IMR-90 (cell line): ENCODE measurements at regions not wholly inside any gene's neighbourhood (a gene's known extent, or its start where the extent isn't known, plus 50 kb on each side); places are given as distances from the start of the nearest gene placed in this dataset.

Source experiments
- ATAC-seq: fragments of 200-7000 bp; cut with Tn5 transposase; 2 replicates; pipeline ENCODE4 v1.9.1; 2020; ENCODE audit warnings: low read depth, mild to moderate bottlenecking, moderate library complexity
- BruUV-seq: library from RNA; stranded (reverse); fragments of 400-500 nt; replicated peaks from 2 replicates; lab custom pipeline; 2021; lab: Mats Ljungman, UMichigan
- CTCF ChIA-PET: fragments of 300-600 bp; formaldehyde crosslinking; extraction: SDS; loops from one replicate; lab custom pipeline; 2021; ENCODE audit warnings: antibody characterized with exemption; lab: Yijun Ruan, JAX
- POLR2A ChIA-PET: fragments of 300-600 bp; sonication (Branson Sonifier 250); formaldehyde crosslinking; loops from one replicate; lab custom pipeline; 2022; ENCODE audit warnings: antibody characterized with exemption; ENCODE audit not compliant: unreplicated experiment; lab: Charles Lee
- DNase-seq: peaks from one replicate; pipeline ENCODE4 v3.0.0; 2013
- H2AFZ ChIP-seq: replicated peaks from 2 replicates; pipeline ENCODE3; 2013; ENCODE audit warnings: low read length, mild to moderate bottlenecking; ENCODE audit not compliant: poor library complexity
- H2AK5ac ChIP-seq: 2 replicates; pipeline ENCODE4 v1.6.1; 2013; ENCODE audit warnings: low read depth, low read length, inconsistent platforms
- H2AK9ac ChIP-seq: replicated peaks from 2 replicates; pipeline ENCODE3; 2013; ENCODE audit warnings: mild to moderate bottlenecking, low read depth, low read length, moderate library complexity; ENCODE audit not compliant: poor library complexity
- H2BK120ac ChIP-seq: 2 replicates; pipeline ENCODE4 v1.6.1; 2013; ENCODE audit warnings: low read depth, low read length, inconsistent platforms
- H2BK15ac ChIP-seq: 3 replicates; pipeline ENCODE4 v1.6.1; 2013; ENCODE audit warnings: low read depth, low read length, inconsistent platforms
- H2BK20ac ChIP-seq: 2 replicates; pipeline ENCODE4 v1.6.1; 2013; ENCODE audit warnings: low read depth, mild to moderate bottlenecking, inconsistent platforms, low read length, moderate library complexity
- H2BK5ac ChIP-seq: 2 replicates; pipeline ENCODE4 v1.6.1; 2013; ENCODE audit warnings: mild to moderate bottlenecking, low read depth, low read length, inconsistent platforms; ENCODE audit not compliant: poor library complexity, severe bottlenecking
- H3K14ac ChIP-seq: replicated peaks from 2 replicates; pipeline ENCODE4 v1.6.1; 2013; ENCODE audit warnings: low read depth, low read length, inconsistent platforms
- H3K18ac ChIP-seq: 2 replicates; pipeline ENCODE4 v1.6.1; 2013; ENCODE audit warnings: low read depth, low read length, control low read depth
- H3K23ac ChIP-seq: 2 replicates; pipeline ENCODE4 v1.6.1; 2013; ENCODE audit warnings: low read depth, low read length, inconsistent platforms
- H3K27ac ChIP-seq: 2 replicates; pipeline ENCODE4 v1.5.1; 2013; ENCODE audit warnings: mild to moderate bottlenecking, control low read depth, low read length; ENCODE audit not compliant: insufficient read depth
- H3K27me3 ChIP-seq: 2 replicates; pipeline ENCODE4 v1.6.1; 2013; ENCODE audit warnings: low read length; ENCODE audit not compliant: control insufficient read depth, insufficient read depth
- H3K36me3 ChIP-seq: 2 replicates; pipeline ENCODE4 v1.6.1; 2013; ENCODE audit warnings: low read length, mixed read lengths; ENCODE audit not compliant: control insufficient read depth, insufficient read depth
- H3K4ac ChIP-seq: 2 replicates; pipeline ENCODE4 v1.6.1; 2013; ENCODE audit warnings: low read depth, low read length, inconsistent platforms
- H3K4me1 ChIP-seq: 2 replicates; pipeline ENCODE4 v1.6.1; 2013; ENCODE audit warnings: low read length, mixed read lengths; ENCODE audit not compliant: control insufficient read depth, insufficient read depth
- H3K4me2 ChIP-seq: 2 replicates; pipeline ENCODE4 v1.6.1; 2013; ENCODE audit warnings: low read depth, mild to moderate bottlenecking, control low read depth, low read length, moderate library complexity
- H3K4me3 ChIP-seq: 2 replicates; pipeline ENCODE4 v1.5.1; 2013; ENCODE audit warnings: low read depth, mild to moderate bottlenecking, control low read depth, low read length, moderate library complexity; ENCODE audit not compliant: insufficient read depth
- H3K56ac ChIP-seq: 2 replicates; pipeline ENCODE4 v1.6.1; 2013; ENCODE audit warnings: low read length, inconsistent platforms; ENCODE audit not compliant: insufficient read depth; ENCODE audit errors: extremely low read depth
- H3K79me1 ChIP-seq, 2 experiments: 2 replicates each; pipeline ENCODE4 v1.6.1; 2013; ENCODE audit warnings: low read length in 2 of 2, inconsistent platforms in 1 of 2, low read depth in 1 of 2
- H3K9ac ChIP-seq: 2 replicates; pipeline ENCODE4 v1.6.1; 2013; ENCODE audit warnings: low read depth, low read length, control low read depth
- H3K9me1 ChIP-seq: 2 replicates; pipeline ENCODE4 v1.6.1; 2013; ENCODE audit warnings: low read length, inconsistent platforms; ENCODE audit not compliant: insufficient read depth
- H3K9me3 ChIP-seq: 2 replicates; pipeline ENCODE4 v1.6.1; 2013; ENCODE audit warnings: low read length; ENCODE audit not compliant: control insufficient read depth, insufficient read depth
- H4K20me1 ChIP-seq: 2 replicates; pipeline ENCODE4 v1.6.1; 2013; ENCODE audit warnings: low read length, inconsistent platforms; ENCODE audit not compliant: insufficient read depth
- H4K5ac ChIP-seq: 2 replicates; pipeline ENCODE4 v1.6.1; 2013; ENCODE audit warnings: mild to moderate bottlenecking, low read depth, low read length, control low read depth
- H4K8ac ChIP-seq, 2 experiments: 2 replicates each; pipeline ENCODE4 v1.6.1; 2013; ENCODE audit warnings: low read depth in 2 of 2, low read length in 2 of 2, control low read depth in 1 of 2, inconsistent platforms in 1 of 2
- H4K91ac ChIP-seq: 2 replicates; pipeline ENCODE4 v1.6.1; 2013; ENCODE audit warnings: low read depth, low read length, inconsistent platforms; ENCODE audit not compliant: insufficient read depth
- MAFK ChIP-seq: IDR thresholded peaks from 2 replicates; pipeline ENCODE4 v1.6.1; 2012; ENCODE audit warnings: low read depth, low read length, improper control_type of control experiment
- POLR2A ChIP-seq: IDR thresholded peaks from 2 replicates; pipeline ENCODE4 v1.6.1; 2012; ENCODE audit warnings: mild to moderate bottlenecking, low read depth, low read length
- RCOR1 ChIP-seq: IDR thresholded peaks from 2 replicates; pipeline ENCODE4 v1.6.1; 2012; ENCODE audit warnings: mild to moderate bottlenecking, low read length, improper control_type of control experiment; ENCODE audit not compliant: insufficient replicate concordance
- RFX5 ChIP-seq: IDR thresholded peaks from 2 replicates; pipeline ENCODE4 v1.8.0; 2012; ENCODE audit warnings: low read depth, mild to moderate bottlenecking, low read length, moderate library complexity
- dilution Hi-C: fragments of 300-500 bp; cut with HindIII; formaldehyde crosslinking; loops from one replicate; pipeline ENCODE4 v1.14.3; 2018; ENCODE audit warnings: low sequenced_read_pairs; ENCODE audit not compliant: unreplicated experiment
- in situ Hi-C: fragments of 300-500 bp; cut with MboI; formaldehyde crosslinking; loops from 3 replicates; pipeline ENCODE4 v1.14.3; 2019; ENCODE audit warnings: low sequenced_read_pairs, inconsistent platforms, mixed read lengths
- intact Hi-C: fragments of 100-400 bp; cut with micrococcal nuclease; formaldehyde crosslinking; loops from 2 replicates; pipeline ENCODE4 v1.10.0; 2022
- TF ChIP-seq, protein P1 (sequence below): fragments of 150-350 bp; IDR thresholded peaks from 2 replicates; pipeline ENCODE4 v1.6.1; 2017; ENCODE audit warnings: mild to moderate bottlenecking, antibody characterized with exemption, low read length, low read depth

DNA sequence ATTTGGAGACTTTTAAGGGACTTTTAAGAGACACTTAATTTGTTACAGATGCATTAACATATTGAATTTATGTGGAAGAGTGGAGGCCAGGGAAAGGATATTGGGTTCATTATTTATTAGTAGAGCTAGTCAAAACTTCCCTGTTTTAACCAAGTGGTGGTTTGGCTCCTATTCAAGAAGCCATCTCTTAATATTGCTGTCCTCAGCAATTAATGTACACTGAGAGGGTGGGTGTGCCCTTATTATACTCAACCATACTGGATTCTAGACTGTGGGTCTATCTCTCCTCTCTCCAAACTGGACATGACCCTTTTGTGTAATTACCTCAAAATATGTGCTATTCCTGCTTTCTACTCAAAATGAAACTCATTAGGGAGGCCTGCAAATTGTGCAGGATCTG is 398.7 kb upstream of the DDHD1 start:
- H3K36me3 ChIP-seq, result no peaks in the 10 kb centered on the region
- no peak for ATAC-seq
- no peak overlapping the region for H3K4me2 ChIP-seq
- POLR2A ChIA-PET, result no interaction called here
- no peak overlapping the region for H3K23ac ChIP-seq
- intact Hi-C loops, result no loop called here
- no TSS peak for BruUV-seq
- H4K5ac ChIP-seq, result no peak overlapping the region
- no peaks in the 10 kb centered on the region for H3K9me1 ChIP-seq
- H3K4me1 ChIP-seq, result no peaks in the 10 kb centered on the region
- no peak overlapping the region for H3K9ac ChIP-seq
- no peak overlapping the region for H2AK9ac ChIP-seq
- no peak overlapping the region for H2BK120ac ChIP-seq
- no peak overlapping the region for H3K27ac ChIP-seq
- no peak overlapping the region for H3K14ac ChIP-seq
- H2BK15ac ChIP-seq, result no peak overlapping the region
- no peak overlapping the region for H2BK5ac ChIP-seq
- H2BK20ac ChIP-seq, result no peak overlapping the region
- no peak overlapping the region for H4K91ac ChIP-seq
- no peaks in the 10 kb centered on the region for H3K9me3 ChIP-seq
- no peaks in the 10 kb centered on the region for H3K79me1 ChIP-seq
- DNase-seq, result no peak
- H2AK5ac ChIP-seq, result no peak overlapping the region
- H4K20me1 ChIP-seq, result no peaks in the 10 kb centered on the region
- no peak overlapping the region for H3K56ac ChIP-seq
- no peak overlapping the region for H3K4me3 ChIP-seq
- dilution Hi-C loops, result no loop called here
- H3K27me3 ChIP-seq, result peaks cover 3% of the 10 kb centered on the region; the same call in 1 of the 2 replicates
- no peak overlapping the region for H3K18ac ChIP-seq
- TF ChIP-seq, protein P1, sequence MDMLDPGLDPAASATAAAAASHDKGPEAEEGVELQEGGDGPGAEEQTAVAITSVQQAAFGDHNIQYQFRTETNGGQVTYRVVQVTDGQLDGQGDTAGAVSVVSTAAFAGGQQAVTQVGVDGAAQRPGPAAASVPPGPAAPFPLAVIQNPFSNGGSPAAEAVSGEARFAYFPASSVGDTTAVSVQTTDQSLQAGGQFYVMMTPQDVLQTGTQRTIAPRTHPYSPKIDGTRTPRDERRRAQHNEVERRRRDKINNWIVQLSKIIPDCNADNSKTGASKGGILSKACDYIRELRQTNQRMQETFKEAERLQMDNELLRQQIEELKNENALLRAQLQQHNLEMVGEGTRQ, result no peak
- TF ChIP-seq MAFK, result peak; percentile 86
- no peak for TF ChIP-seq RFX5
- no peak for TF ChIP-seq RCOR1
- no peak for TF ChIP-seq POLR2A
- no peak overlapping the region for H2AFZ ChIP-seq
- H3K4ac ChIP-seq, result no peak overlapping the region
- in situ Hi-C loops, result no loop called here
- no peak overlapping the region for H4K8ac ChIP-seq
- CTCF ChIA-PET, result no interaction called here
